Duodenal mucosa (tissue), 2 donors: ENCODE measurements at regions not wholly inside any gene's neighbourhood (a gene's known extent, or its start where the extent isn't known, plus 50 kb on each side); places are given as distances from the start of the nearest gene placed in this dataset.
"Not testable (repeated sequence)": the region's sequence is repeated elsewhere in the genome, so short reads cannot be mapped to it uniquely, and the experiment has no call there.

Experiments used
- H3K27ac ChIP-seq: one replicate; pipeline ENCODE4 v1.7.0; 2013; ENCODE audit warnings: low read depth, low read length
- H3K27me3 ChIP-seq, 2 donors: one replicate each; pipeline ENCODE4 v1.7.0; 2013; ENCODE audit warnings: low read length in 2 of 2, control low read depth in 1 of 2; ENCODE audit not compliant: insufficient read depth in 2 of 2, control insufficient read depth in 1 of 2
- H3K36me3 ChIP-seq, 2 donors: one replicate each; pipeline ENCODE4 v1.7.0; 2013; ENCODE audit warnings: low read length in 2 of 2, control low read depth in 1 of 2; ENCODE audit not compliant: insufficient read depth in 2 of 2, control insufficient read depth in 1 of 2
- H3K4me1 ChIP-seq, 2 donors: one replicate each; pipeline ENCODE4 v1.7.0; 2013; ENCODE audit warnings: low read length in 2 of 2, control low read depth in 1 of 2; ENCODE audit not compliant: insufficient read depth in 2 of 2, control insufficient read depth in 1 of 2
- H3K4me3 ChIP-seq, 2 donors: one replicate each; pipeline ENCODE4 v1.7.0; 2013; ENCODE audit warnings: low read length in 2 of 2, low read depth in 1 of 2
- H3K9ac ChIP-seq, 2 donors: one replicate each; pipeline ENCODE4 v1.7.0; 2013; ENCODE audit warnings: low read length in 2 of 2, low read depth in 1 of 2
- H3K9me3 ChIP-seq, 2 donors: one replicate each; pipeline ENCODE4 v1.7.0; 2013; ENCODE audit warnings: low read length in 2 of 2, control low read depth in 1 of 2; ENCODE audit not compliant: control insufficient read depth in 1 of 2

DNA sequence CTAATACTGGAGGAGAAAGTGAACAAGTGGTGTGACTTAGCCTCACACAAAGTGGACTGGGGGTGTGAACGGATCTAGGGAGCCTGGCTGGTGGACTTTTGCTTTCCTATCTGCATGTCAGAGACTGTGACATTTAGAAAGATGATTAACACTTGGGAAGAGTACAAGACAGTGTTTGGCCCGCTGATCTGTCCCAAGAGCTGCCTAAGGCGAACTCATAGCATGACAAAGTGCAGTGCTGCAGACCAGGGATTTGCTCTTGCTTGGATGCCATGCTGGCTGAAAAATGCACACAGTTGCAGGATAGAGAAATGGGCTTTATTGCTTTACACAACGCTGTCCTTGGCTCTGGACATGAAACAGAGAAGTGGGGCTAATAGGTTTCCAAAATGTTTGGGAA is 386.0 kb upstream of the MAN1A1 start:
- Histone ChIP-seq H3K9ac (no peak overlapping the region), H3K4me3 (no peak overlapping the region), H3K4me1 (peaks cover 0 to 3% of the 10 kb centered on the region in 2 donors), H3K36me3 (no peaks in the 10 kb centered on the region), H3K27ac (no peak overlapping the region), H3K27me3 (no peaks in the 10 kb centered on the region), H3K9me3 (no peaks in the 10 kb centered on the region)

DNA sequence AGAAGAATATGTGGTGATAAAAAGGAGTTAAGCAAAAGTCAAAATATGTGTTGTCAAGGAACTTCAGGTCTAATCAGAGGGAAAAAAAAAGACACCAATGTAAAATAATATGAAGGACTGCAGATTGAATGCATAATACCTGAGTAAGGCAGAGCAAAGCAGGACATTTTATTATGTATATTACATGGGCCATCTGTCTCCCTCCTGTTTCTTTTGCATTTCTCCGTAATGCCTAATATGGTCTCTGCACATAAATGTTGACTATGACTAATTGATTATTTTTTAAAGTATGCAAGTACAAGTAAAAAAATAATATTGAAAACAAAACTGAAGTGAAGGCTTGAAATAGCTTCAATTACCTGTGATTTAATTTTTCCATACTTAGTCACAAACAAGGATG is 384.7 kb upstream of the MAN1A1 start:
- Histone ChIP-seq H3K4me1 (peaks cover 0 to 3% of the 10 kb centered on the region in 2 donors), H3K36me3 (no peaks in the 10 kb centered on the region), H3K4me3 (no peak overlapping the region), H3K27ac (no peak overlapping the region), H3K9ac (no peak overlapping the region), H3K9me3 (no peaks in the 10 kb centered on the region), H3K27me3 (no peaks in the 10 kb centered on the region)

DNA sequence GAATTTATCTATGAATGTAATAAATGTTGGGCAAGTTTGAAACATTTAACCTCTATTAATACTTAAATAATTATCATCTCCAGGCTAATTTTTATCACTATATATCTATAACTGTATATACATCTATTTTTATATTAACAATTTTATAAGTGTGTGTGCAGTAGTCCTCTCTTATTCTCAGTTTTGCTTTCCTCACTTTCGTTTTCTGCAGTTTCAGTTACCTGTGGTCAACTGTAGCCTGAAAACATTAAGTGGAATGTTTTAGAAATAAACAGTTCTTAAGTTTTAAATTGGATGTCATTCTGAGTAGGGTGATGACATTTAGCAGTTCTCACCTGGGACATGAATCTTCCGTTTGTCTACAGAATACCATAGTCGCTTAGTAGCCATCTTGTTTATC is 379.4 kb upstream of the MAN1A1 start:
- no peak overlapping the region for H3K9ac ChIP-seq
- no peak overlapping the region for H3K4me3 ChIP-seq
- H3K27ac ChIP-seq: no peak overlapping the region
- no peaks in the 10 kb centered on the region for H3K9me3 ChIP-seq
- no peaks in the 10 kb centered on the region for H3K27me3 ChIP-seq
- no peaks in the 10 kb centered on the region for H3K36me3 ChIP-seq
- peaks cover 7% of the 10 kb centered on the region in 2 donors for H3K4me1 ChIP-seq

- no peaks in the 10 kb centered on the region for H3K27me3 ChIP-seq
- H3K9me3 ChIP-seq: no peaks in the 10 kb centered on the region
- no peak overlapping the region for H3K27ac ChIP-seq
- no peak overlapping the region for H3K9ac ChIP-seq
- no peaks in the 10 kb centered on the region for H3K36me3 ChIP-seq
- H3K4me3 ChIP-seq: no peak overlapping the region
- H3K4me1 ChIP-seq: peaks cover 7% of the 10 kb centered on the region in 2 donors
These were observed 378.7 kb upstream of the MAN1A1 start for GRCh38 chr6:119728220-119728750.

DNA sequence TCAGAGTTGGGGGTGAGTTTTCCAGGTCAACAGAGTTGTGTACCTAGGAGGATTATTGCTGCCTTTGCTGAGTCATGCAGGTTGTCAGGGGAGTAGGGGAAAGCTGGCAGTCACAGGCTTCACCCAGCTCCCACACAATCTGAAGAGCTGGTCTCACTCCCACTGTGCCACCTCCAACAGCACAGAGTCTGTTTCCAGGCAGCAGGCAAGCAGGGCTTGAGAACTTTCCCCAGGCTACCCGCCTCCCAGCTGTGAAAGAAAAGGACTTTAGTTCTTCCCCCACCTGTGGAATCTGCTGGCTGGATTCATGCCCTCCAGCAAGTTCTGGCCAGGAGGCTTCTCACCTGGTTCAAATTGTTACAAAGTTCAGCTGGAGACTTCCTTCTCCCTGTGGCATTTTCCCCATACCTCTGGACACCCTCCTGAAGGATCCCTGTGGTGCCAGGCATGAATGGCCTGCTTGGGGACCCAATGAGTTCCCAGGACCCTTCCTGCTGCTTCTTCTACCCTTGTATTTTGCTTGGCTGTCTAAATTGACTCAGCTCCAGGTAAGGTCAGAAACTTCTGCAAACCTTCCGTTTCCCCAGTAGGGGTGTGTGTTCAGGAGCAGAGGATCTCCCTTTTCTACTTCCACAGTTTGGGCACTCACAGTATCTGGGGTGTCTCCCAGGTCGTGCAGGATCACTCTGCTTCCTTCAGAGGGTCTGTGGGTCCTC is 378.1 kb upstream of the MAN1A1 start:
- Histone ChIP-seq H3K4me1 (peaks cover 7% of the 10 kb centered on the region in 2 donors), H3K27me3 (no peaks in the 10 kb centered on the region), H3K27ac (no peak overlapping the region), H3K4me3 (no peak overlapping the region), H3K36me3 (no peaks in the 10 kb centered on the region), H3K9ac (no peak overlapping the region), H3K9me3 (no peaks in the 10 kb centered on the region)

DNA sequence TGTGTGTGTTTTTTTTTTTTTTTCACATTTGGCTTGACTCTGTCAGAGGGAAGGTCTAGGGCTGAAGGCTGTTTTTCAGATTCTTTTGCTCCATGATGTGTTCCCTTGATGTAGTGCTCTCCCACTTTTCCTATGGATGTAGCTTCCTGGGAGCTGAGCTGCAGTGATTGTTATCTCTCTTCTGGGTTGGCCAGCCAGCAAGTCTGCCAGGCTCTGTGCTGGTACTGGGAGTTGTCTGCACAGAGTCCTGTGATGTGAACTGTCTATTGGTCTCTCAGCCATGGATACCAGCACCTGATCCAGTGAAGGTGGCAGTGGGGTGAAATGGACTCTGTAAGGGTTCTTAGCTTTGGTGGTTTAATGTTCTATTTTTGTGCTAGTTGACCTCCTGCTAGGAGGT is 377.4 kb upstream of the MAN1A1 start:
- not testable (repeated sequence) for H3K27me3 ChIP-seq, H3K36me3 ChIP-seq, H3K9ac ChIP-seq, H3K4me3 ChIP-seq, H3K9me3 ChIP-seq, H3K27ac ChIP-seq, H3K4me1 ChIP-seq

GRCh38 chr6:119726086-119726485 is 376.5 kb upstream of the MAN1A1 start:
- Histone ChIP-seq H3K9me3 (no peaks in the 10 kb centered on the region), H3K36me3 (no peaks in the 10 kb centered on the region), H3K4me3 (no peak overlapping the region), H3K27me3 (no peaks in the 10 kb centered on the region), H3K9ac (no peak overlapping the region), H3K27ac (no peak overlapping the region), H3K4me1 (peaks cover 7% of the 10 kb centered on the region in 2 donors)

- Histone ChIP-seq H3K9ac (no peak overlapping the region), H3K4me3 (no peak overlapping the region), H3K9me3 (no peaks in the 10 kb centered on the region), H3K4me1 (no peaks in the 10 kb centered on the region), H3K36me3 (no peaks in the 10 kb centered on the region), H3K27me3 (no peaks in the 10 kb centered on the region), H3K27ac (no peak overlapping the region)
These were observed 370.6 kb upstream of the MAN1A1 start for GRCh38 chr6:119720160-119720559.

- Histone ChIP-seq H3K36me3 (no peaks in the 10 kb centered on the region), H3K4me1 (no peaks in the 10 kb centered on the region), H3K9me3 (no peaks in the 10 kb centered on the region), H3K27me3 (no peaks in the 10 kb centered on the region), H3K9ac (no peak overlapping the region), H3K4me3 (no peak overlapping the region), H3K27ac (no peak overlapping the region)
These were observed 368.4 kb upstream of the MAN1A1 start for GRCh38 chr6:119717942-119718341.

- Histone ChIP-seq H3K4me1 (no peaks in the 10 kb centered on the region), H3K4me3 (no peak overlapping the region), H3K27ac (no peak overlapping the region), H3K9ac (no peak overlapping the region), H3K27me3 (no peaks in the 10 kb centered on the region), H3K36me3 (no peaks in the 10 kb centered on the region), H3K9me3 (no peaks in the 10 kb centered on the region)
These were observed 367.2 kb upstream of the MAN1A1 start for GRCh38 chr6:119716668-119717270.
